GM12874 (cell line): ENCODE measurements at regions not wholly inside any gene's neighbourhood (a gene's known extent, or its start where the extent isn't known, plus 50 kb on each side); places are given as distances from the start of the nearest gene placed in this dataset.

Experiments
- CTCF ChIP-seq: IDR thresholded peaks from 2 replicates; pipeline ENCODE4 v1.5.1; 2011; ENCODE audit warnings: low read depth, mild to moderate bottlenecking, control low read depth, low read length, moderate library complexity; ENCODE audit not compliant: insufficient read depth

- no peak for TF ChIP-seq CTCF
Observed at GRCh38 chr4:78660559-78660958, 109.0 kb downstream of the ANXA3 start.

GRCh38 chr4:78661086-78661690 lies 109.6 kb downstream of the ANXA3 start:
- no peak for TF ChIP-seq CTCF

- no peak for TF ChIP-seq CTCF
Observed at GRCh38 chr4:78661921-78662521, 110.5 kb downstream of the ANXA3 start.

- TF ChIP-seq CTCF: no peak
Observed at GRCh38 chr4:78662658-78663057, 111.1 kb downstream of the ANXA3 start.

- TF ChIP-seq CTCF: no peak
Observed at GRCh38 chr4:78665216-78665770, 110.9 kb upstream of the BMP2K start.

GRCh38 chr4:78666830-78667258 lies 109.3 kb upstream of the BMP2K start:
- TF ChIP-seq CTCF: no peak

GRCh38 chr4:78667325-78667724 lies 108.8 kb upstream of the BMP2K start:
- TF ChIP-seq CTCF: no peak
